IPS-18c (cell line): ENCODE measurements at regions not wholly inside any gene's neighbourhood (a gene's known extent, or its start where the extent isn't known, plus 50 kb on each side); places are given as distances from the start of the nearest gene placed in this dataset.

Experiments
- H3K4me3 ChIP-seq: 2 replicates; pipeline ENCODE4 v1.7.0; 2013; ENCODE audit warnings: low read depth, mild to moderate bottlenecking, low read length, moderate library complexity; ENCODE audit not compliant: insufficient read depth
- H3K9me3 ChIP-seq: one replicate; pipeline ENCODE4 v1.6.1; 2013; ENCODE audit warnings: mild to moderate bottlenecking, low read length, moderate library complexity; ENCODE audit not compliant: control insufficient read depth, insufficient read depth

DNA sequence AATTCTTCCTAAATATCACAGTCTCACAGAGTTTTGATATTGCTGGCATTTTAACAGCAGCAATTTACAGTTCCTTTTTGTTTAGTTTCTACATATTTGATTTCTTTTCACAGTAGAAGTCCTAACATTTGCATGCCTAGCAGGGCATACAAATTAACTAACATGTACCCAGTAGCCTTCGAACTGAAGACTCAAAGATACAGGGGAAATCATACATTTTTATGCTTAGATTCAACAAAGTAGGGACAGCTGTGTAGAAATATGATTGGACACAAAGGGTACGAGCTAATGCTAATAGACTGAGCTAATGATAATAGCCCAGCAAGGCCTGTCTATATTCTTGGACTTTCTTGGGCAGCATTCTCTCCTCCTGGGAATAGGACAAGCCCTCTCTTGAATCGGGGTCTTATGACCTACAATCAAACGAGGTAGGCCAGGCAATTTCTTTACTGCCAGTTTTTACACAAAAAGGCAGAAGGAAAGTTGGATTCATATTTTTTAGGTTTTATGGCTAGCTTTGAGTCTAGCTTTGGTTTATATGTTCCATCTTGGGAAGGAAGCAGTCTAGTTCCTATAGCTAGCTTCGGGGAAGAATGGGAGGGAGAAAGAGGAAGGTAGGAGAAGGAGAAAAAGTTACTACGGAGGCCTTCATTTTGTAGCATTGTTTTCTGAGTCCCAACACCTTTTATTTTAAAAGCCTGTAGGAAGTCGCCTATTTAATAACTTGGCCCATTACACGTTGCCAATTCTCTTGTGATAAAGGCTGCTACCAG, 115.8 kb downstream of the HFE start:
- Histone ChIP-seq H3K4me3 (peak overlapping the region; percentile 57; the same call in 1 of the 2 replicates), H3K9me3 (no peaks in the 10 kb centered on the region)

DNA sequence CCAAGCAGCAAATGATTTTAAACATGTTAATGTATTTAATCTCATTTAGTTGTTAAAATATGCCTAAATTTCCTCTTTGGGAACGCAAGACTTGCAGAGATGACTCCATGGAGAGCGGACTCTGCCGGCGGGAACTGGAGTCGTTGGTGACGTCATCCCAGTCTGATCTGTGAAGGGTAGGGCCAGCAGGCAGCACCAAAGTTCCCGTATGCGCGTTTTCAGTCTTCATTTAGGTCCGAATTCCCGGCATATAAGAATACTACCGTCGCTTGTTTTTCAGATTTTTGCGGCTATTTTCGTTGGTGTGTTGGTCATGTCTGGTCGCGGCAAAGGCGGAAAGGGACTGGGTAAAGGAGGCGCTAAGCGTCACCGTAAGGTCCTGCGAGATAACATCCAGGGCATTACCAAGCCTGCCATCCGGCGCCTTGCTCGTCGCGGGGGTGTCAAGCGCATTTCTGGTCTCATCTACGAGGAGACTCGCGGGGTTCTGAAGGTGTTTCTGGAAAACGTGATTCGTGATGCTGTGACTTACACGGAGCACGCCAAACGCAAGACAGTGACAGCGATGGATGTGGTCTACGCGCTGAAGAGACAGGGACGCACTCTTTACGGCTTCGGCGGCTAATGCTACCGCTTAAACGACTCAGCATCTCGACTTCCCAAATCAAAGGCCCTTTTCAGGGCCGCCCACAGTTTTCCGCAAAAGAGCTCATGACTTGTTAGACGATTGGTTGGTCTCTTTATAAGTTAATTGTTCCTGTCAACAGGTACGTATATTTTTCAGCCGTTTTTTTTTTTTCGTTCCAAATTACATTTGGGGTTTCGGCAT, 117.3 kb downstream of the HFE start:
- Histone ChIP-seq H3K9me3 (no peaks in the 10 kb centered on the region), H3K4me3 (peak overlapping the region; percentile 57)

DNA sequence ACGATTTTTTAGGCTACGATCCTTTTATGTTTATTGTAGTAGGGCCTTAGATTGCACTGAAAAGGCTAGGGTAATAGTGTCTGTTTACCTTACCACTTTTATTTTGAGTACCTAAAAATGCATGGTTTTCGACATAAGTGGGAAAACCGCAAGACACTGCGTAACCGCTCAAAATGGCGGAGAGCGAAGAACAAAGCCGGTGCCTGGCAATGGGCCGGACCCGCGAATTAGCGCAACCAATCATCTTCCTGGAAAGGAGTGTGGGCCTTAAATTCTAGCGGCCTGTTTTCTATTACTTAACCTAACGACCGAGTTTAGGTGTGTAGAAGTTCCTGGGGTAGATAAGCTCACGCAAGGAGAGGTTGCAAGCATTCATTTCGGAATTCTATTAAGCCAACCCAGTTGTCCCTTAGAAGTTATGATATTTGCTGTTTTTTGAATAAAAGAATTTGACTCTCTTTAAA, 118.0 kb downstream of the HFE start:
- Histone ChIP-seq H3K4me3 (peak overlapping the region; percentile 57), H3K9me3 (no peaks in the 10 kb centered on the region)

DNA sequence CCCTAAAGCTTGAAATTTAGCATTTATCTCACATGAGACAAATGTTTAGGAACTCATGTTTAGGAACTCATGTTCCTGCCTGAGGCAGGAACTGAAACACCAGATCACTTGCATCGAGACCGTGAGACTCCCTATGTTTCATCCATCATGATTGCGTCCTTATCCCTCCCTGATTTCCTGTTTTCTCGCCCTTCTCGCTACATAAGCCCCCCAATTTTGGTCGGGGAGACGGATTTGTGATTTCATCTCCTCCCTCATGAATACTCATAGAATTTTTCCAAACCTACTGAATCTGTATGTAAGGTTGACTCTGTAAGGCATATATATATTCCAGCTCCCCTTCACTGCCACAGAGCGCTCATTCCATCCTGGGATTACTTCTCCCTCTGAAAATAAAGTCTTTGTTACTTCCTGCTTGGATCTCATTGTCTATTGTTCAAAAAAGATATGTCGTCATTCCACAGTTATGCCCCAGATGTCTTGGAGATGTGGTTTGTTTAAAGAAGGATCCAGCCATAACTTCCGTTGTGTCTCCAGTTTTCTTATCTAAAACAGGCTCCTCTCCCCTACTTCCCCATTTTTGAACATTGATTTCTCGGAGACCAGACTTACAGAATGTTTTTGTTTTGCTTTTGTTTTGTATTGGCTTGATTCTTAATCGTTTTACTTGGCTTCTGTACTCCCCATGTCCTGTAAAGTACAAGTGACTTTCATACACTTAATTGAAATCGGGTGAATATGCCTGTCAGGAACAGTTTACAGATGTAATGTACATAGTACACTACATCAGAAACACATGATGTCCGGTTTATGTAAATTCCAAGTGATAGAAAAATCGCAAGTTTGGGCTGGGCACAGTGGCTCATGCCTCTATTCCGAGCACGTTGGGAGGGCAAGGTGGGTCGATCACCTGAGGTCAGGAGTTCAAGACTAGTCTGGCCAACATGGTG, 118.7 kb downstream of the HFE start:
- Histone ChIP-seq H3K9me3 (no peaks in the 10 kb centered on the region), H3K4me3 (peak overlapping the region; percentile 57)

DNA sequence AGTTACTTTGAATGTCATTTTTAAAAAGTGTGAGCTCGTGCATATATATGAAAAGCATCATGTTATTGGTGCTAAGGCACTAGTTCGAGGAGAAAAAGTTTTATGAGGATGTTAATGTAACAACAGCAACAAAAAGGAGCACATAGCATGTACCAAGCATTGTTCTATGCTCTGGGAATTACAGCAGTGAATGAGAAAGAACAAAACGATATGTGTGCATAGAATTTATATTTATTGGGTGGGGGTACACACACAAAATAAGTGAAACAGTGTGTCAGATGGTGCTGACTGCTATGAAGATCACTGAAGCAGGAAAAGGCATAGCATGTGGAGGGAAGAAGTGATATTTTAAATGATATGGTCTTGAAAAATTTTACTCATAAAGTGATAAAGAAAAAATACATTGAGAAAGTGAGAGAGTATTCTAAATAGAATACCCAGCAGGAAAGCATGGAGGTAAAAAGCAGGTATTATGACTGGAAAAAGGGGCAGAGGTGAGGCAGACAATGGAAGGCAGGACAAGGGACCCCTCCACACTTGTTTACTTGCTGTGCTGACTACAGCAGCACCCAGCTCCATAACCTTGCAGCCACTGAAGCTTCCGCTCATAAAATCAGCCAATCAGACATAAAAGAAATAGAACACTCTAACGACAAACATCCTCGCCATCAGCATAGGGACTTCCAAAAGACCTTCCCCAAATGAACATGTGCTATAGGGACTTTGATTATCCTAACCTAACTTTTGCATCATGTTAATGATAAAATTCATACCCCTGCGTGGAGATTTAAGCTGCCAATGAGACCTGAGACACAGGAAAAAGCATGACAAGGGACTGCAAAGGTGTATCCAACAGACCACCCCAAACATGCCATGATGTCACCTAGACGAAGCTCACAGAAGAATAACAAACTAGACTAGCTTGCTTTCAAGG, 119.9 kb downstream of the HFE start:
- H3K9me3 ChIP-seq = no peaks in the 10 kb centered on the region
- no peak overlapping the region for H3K4me3 ChIP-seq

DNA sequence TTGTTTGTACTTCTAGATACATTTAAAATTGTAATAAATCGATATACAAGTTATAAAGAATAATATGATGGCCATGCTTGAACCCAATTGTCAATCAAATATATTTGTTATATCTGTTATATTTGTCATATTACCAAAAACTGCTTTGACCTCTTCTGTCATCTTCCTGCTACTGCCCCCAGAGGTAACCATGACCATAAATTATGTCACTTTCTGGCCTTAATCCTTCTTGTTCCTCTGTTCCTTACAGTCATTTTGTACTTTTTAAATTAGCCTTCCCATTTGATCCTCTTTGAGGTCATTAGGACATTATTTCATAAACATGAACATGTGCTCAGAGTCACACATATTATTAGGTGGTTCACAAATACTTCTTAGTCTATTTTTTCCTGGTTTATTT, 124.7 kb downstream of the HFE start:
- Histone ChIP-seq H3K4me3 (no peak overlapping the region), H3K9me3 (no peaks in the 10 kb centered on the region)

DNA sequence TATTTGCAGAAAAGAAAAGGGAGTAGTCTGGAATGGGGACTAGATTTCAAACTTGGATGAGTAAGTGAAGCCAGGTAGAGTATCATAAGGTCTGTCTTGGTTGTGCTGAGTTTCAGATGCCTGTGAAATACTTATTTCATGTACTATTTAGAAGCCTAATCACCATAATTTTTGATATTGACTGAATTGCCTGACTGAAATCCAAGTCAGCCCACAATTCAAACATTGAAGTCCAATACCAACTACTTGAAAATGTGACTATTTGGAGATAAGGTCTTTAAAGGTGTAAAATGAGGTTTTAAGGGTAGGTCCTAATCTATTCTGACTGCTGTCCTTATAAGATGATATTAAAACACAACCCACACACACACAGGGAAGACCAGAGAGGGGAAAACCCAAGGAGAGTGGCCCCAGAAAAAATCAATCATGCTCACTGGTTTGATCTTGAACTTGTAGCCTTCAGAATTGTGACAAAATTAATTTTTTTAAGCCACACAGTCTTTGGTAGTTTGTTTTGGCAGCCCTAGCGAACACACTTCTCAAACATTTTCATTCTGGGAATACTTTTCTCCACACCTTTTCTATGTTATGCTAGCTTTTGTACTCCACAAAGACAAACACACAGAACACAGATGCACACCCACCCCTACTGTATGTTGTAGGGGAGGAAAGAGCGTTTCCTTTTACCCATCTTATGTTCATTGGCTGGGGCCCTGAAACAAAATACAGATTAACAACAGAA, 126.3 kb downstream of the HFE start:
- Histone ChIP-seq H3K9me3 (no peaks in the 10 kb centered on the region), H3K4me3 (no peak overlapping the region)

DNA sequence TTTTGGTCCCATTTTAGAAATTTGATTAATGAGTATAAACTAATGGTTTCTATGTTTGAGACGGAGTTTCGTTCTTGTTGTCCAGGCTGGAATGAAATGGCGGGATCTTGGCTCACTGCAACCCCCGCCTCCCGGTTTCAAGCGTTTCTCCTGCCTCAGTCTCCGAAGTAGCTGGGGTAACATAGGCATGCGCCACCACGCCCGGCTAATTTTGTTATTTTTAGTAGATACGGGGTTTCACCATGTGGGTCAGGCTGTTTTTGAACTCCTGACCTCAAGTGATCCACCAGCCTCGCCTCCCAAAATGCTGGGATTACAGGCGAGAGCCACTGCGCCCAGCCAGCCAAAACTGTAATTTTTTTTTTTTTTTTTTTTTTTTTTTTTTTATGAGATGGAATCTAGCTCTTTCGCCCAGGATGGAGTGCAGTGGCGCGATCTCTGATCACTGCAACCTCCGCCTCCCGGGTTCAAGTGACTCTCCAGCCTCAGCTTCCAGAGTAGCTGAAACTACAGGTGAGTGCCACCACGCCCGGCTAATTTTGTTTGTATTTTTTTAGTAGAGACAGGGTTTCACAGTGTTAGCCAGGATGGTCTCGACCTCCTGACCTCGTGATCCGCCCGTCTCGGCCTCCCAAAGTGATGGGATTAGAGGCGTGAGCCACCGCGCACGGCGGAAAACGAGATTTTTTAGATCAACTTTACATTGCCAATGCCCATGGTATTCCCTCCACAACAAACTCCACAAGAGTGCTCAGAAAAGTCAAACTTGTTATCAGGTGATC, 127.8 kb downstream of the HFE start:
- Histone ChIP-seq H3K4me3 (peak overlapping the region; percentile 55), H3K9me3 (no peaks in the 10 kb centered on the region)

DNA sequence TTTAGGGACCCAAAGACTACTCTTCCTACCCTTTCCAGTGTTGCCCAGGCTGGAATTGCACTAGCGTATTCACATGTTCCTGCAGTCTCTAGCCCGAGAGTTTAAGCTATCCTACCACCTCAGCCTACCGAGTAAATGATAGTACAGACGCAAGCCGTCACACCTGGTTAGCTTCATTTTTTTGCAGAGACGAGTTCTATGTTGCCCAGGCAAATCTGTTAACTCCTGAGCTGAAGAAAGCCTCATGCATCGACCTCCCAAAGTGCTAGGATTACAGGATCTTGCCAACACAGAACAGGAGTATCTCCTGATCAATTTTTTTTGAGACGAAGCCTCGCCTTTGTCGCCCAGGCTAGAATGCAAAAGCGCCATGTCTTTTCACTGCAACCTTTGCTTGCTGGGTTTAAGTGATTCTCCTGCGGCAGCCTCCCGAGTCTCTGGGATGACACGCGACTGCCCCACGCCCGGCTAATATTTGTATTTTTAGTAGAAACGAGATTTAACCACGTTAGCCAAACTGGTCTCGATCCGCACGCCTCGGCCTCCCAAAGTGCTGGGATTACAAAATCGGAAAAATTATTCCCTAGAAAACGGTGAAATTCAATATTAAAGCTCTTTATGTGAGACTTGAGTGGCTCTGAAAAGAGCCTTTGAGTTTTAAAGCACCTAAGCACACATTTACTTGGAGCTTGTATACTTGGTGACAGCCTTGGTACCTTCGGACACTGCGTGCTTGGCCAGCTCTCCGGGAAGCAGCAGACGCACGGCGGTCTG, 128.5 kb downstream of the HFE start:
- no peaks in the 10 kb centered on the region for H3K9me3 ChIP-seq
- H3K4me3 ChIP-seq = peak overlapping the region; percentile 55

DNA sequence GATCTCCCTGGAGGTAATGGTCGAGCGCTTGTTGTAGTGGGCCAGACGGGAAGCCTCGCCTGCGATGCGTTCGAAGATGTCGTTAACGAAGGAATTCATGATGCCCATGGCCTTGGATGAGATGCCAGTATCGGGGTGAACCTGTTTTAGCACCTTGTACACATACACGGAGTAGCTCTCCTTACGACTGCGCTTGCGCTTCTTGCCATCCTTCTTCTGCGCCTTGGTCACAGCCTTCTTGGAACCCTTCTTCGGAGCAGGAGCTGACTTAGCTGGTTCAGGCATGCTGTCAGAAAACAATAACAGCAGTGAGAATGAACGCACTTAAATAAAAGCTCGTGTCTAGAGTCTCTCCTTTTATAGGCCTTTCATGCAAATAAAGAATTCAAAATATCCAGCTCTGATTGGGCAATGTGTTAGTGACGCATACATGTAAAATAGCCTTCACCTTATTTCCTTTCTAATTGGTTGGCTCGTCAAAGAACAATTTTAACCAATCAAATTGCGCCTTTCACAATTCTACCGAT, 129.2 kb downstream of the HFE start:
- Histone ChIP-seq H3K9me3 (no peaks in the 10 kb centered on the region), H3K4me3 (peak overlapping the region; percentile 55)

DNA sequence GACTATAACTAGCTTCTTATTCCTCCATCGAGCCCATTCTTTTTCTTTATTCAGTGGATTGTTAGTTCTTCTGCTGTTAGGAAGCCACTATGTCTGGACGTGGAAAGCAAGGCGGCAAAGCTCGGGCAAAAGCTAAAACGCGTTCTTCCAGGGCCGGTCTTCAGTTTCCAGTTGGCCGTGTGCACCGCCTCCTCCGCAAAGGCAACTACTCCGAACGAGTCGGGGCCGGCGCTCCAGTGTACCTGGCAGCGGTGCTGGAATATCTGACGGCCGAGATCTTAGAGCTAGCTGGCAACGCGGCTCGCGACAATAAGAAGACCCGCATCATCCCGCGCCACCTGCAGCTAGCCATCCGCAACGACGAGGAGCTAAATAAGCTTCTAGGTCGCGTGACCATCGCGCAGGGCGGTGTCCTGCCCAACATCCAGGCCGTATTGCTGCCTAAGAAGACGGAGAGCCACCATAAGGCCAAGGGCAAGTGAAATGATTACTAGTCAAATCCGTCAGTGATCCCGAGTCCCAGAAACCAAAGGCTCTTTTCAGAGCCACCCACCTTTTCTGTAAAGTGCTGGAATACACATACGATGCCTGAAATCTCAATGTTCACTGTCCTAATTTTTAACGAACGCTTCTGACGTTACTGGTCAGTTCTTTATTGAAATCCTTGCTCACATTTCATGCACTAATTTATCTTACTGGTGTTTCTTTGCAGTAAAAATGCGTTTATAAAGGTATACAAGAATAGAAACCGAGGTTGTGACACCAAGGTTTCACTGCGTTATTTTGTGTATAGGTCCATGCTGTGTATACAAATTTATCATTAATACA, 129.9 kb downstream of the HFE start:
- Histone ChIP-seq H3K4me3 (peak overlapping the region; percentile 50), H3K9me3 (no peaks in the 10 kb centered on the region)

DNA sequence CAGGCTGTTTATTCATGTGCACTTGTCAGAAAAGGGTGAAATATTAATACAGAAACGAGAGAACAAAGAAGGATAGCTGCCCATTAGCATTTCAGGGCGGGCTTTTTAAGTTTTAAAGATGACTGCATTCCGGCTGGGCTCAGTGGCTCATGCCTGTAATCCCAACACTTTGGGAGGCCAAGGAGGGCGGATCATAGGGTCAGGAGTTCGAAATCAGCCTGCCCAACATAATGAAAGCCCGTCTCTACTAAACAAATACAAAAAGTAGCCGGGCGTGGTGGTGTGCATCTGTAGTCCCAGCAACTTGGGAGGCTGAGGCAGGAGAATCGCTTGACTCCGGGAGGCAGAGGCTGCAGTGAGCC, 130.5 kb downstream of the HFE start:
- Histone ChIP-seq H3K4me3 (peak overlapping the region; percentile 50), H3K9me3 (no peaks in the 10 kb centered on the region)

DNA sequence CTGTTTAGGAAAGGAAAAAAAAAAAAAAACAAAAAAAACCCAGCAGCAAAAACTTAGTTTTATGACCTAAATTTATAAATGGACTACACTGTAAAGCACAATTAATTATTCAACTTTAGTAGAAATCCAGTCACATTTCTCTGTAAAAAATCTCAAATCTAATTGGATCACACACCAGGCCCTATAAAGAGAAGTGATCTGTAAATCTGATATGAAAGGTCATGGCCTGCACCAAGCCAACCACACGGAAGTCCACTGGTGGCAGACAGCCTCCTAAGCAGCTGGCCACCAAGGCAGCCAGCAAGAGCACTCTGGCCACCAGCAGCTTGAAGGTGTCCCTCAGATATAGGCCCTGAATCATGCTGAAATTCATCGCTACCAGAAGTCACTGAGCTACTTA, 131.6 kb downstream of the HFE start:
- H3K9me3 ChIP-seq = no peaks in the 10 kb centered on the region
- no peak overlapping the region for H3K4me3 ChIP-seq
